ENCODE measurements at regions not wholly inside any gene's neighbourhood (a gene's known extent, or its start where the extent isn't known, plus 50 kb on each side); places are given as distances from the start of the nearest gene placed in this dataset.

DNA sequence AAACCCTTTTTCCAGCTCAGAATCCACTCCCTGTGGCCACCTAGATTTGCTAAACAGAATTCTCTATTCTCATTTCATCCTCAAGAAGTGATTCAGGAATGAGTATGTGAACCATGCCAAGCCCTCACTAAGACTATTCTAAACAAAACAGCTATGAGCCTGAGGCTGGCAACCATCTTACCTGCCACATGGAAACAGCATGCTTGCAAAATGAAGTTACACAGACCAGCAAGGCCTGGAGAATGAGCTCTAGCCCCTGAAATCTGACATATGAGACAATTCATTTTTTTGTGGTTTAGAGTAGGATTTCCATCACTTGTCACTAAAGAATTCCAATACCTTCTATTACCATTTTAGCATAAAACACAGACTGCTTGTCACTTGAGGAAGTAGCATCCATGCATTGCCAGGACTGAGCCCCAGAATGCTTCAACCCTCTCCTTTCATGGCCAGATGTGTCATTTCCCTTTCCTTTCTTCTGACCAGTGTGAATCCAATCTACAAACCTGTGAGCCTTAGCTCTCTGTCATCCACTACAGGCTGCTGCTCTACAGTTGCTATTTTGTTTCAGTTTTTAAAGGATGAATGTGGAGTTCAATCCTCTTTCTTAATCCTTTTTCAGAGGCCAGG is 744.3 kb upstream of the ACVR2A start:
- DNase-seq (no peak), ATAC-seq (ENCODE audit: poor library complexity) (no peak)
- Mint-ChIP-seq H3K9me3 (no peaks in the 10 kb centered on the region), H3K36me3 (ENCODE audit: low read depth) (no peaks in the 10 kb centered on the region), H3K27ac (no peak overlapping the region), H3K27me3 (no peaks in the 10 kb centered on the region), H3K4me3 (no peak overlapping the region), H3K4me1 (ENCODE audit: low read depth) (no peaks in the 10 kb centered on the region)
- CTCF ChIA-PET = no interaction called here
- POLR2A ChIA-PET = no interaction called here
- Histone ChIP-seq H3K27ac (ENCODE audit: low read depth in 1 of 2, low read length in 2 of 2) (no peak overlapping the region), H3K4me3 (ENCODE audit: low read length) (no peak overlapping the region), H3K9me3 (ENCODE audit: control insufficient read depth in 1 of 2, insufficient read depth in 1 of 2, low read length in 2 of 2) (no peaks in the 10 kb centered on the region), H3K4me1 (ENCODE audit: insufficient read depth, low read length) (no peaks in the 10 kb centered on the region), H3K27me3 (ENCODE audit: control insufficient read depth in 1 of 2, insufficient read depth in 2 of 2, low read length in 2 of 2) (no peaks in the 10 kb centered on the region), H3K36me3 (ENCODE audit: insufficient read depth, low read length) (no peaks in the 10 kb centered on the region)
- intact Hi-C loops (cut with DNase I, micrococcal nuclease) = no loop called here
- TF ChIP-seq, protein P1, sequence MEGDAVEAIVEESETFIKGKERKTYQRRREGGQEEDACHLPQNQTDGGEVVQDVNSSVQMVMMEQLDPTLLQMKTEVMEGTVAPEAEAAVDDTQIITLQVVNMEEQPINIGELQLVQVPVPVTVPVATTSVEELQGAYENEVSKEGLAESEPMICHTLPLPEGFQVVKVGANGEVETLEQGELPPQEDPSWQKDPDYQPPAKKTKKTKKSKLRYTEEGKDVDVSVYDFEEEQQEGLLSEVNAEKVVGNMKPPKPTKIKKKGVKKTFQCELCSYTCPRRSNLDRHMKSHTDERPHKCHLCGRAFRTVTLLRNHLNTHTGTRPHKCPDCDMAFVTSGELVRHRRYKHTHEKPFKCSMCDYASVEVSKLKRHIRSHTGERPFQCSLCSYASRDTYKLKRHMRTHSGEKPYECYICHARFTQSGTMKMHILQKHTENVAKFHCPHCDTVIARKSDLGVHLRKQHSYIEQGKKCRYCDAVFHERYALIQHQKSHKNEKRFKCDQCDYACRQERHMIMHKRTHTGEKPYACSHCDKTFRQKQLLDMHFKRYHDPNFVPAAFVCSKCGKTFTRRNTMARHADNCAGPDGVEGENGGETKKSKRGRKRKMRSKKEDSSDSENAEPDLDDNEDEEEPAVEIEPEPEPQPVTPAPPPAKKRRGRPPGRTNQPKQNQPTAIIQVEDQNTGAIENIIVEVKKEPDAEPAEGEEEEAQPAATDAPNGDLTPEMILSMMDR (IDR thresholded peaks at IDR 0.05) = no peak

- H3K27me3 ChIP-seq (ENCODE audit: control insufficient read depth in 1 of 2, insufficient read depth in 2 of 2, low read length in 2 of 2) = no peaks in the 10 kb centered on the region
- ATAC-seq (ENCODE audit: poor library complexity) = no peak
- Mint-ChIP-seq H3K27me3 (no peaks in the 10 kb centered on the region), H3K4me1 (ENCODE audit: low read depth) (no peaks in the 10 kb centered on the region), H3K36me3 (ENCODE audit: low read depth) (no peaks in the 10 kb centered on the region), H3K27ac (no peak overlapping the region), H3K4me3 (no peak overlapping the region), H3K9me3 (no peaks in the 10 kb centered on the region)
- no peak overlapping the region for H3K27ac ChIP-seq (ENCODE audit: low read depth in 1 of 2, low read length in 2 of 2)
- intact Hi-C loops (cut with DNase I, micrococcal nuclease) = no loop called here
- H3K36me3 ChIP-seq (ENCODE audit: insufficient read depth, low read length) = no peaks in the 10 kb centered on the region
- POLR2A ChIA-PET = no interaction called here
- CTCF ChIA-PET = no interaction called here
- no peak overlapping the region for H3K4me3 ChIP-seq (ENCODE audit: low read length)
- no peak for DNase-seq
- no peaks in the 10 kb centered on the region for H3K4me1 ChIP-seq (ENCODE audit: insufficient read depth, low read length)
- H3K9me3 ChIP-seq (ENCODE audit: control insufficient read depth in 1 of 2, insufficient read depth in 1 of 2, low read length in 2 of 2) = no peaks in the 10 kb centered on the region
- TF ChIP-seq, protein P1 (IDR thresholded peaks at IDR 0.05) = no peak
These were observed 745.0 kb upstream of the ACVR2A start for GRCh38 chr2:147099845-147100244.

DNA sequence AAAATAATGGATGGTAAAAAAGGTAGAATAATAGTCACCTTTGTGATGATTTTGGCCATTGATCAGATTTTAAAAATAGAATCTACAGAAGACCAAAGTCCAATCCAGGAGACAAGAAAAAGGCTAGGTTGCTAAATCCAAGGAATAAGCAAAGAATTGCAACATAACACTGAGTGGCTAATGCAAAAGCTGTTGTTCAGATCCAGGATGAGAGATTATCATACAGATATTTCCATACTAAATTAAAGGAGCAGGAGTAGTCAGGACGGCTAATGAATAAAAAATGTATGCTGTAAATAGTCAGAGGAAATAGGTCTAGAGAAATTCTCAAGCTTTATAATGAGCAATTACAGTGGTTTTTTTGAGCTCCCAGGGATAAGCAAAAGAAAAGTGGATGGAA is 745.9 kb upstream of the ACVR2A start:
- CTCF ChIA-PET = no interaction called here
- H3K27me3 ChIP-seq (ENCODE audit: control insufficient read depth in 1 of 2, insufficient read depth in 2 of 2, low read length in 2 of 2) = no peaks in the 10 kb centered on the region
- no peaks in the 10 kb centered on the region for H3K4me1 Mint-ChIP-seq (ENCODE audit: low read depth)
- no peaks in the 10 kb centered on the region for H3K36me3 Mint-ChIP-seq (ENCODE audit: low read depth)
- H3K4me1 ChIP-seq (ENCODE audit: insufficient read depth, low read length) = no peaks in the 10 kb centered on the region
- POLR2A ChIA-PET = no interaction called here
- no peak for ATAC-seq (ENCODE audit: poor library complexity)
- no peaks in the 10 kb centered on the region for H3K9me3 ChIP-seq (ENCODE audit: control insufficient read depth in 1 of 2, insufficient read depth in 1 of 2, low read length in 2 of 2)
- no peak overlapping the region for H3K4me3 Mint-ChIP-seq
- TF ChIP-seq, protein P1 (IDR thresholded peaks at IDR 0.05) = no peak
- H3K27me3 Mint-ChIP-seq = no peaks in the 10 kb centered on the region
- H3K4me3 ChIP-seq (ENCODE audit: low read length) = no peak overlapping the region
- H3K9me3 Mint-ChIP-seq = no peaks in the 10 kb centered on the region
- H3K27ac ChIP-seq (ENCODE audit: low read depth in 1 of 2, low read length in 2 of 2) = no peak overlapping the region
- DNase-seq = no peak
- H3K27ac Mint-ChIP-seq = no peak overlapping the region
- H3K36me3 ChIP-seq (ENCODE audit: insufficient read depth, low read length) = no peaks in the 10 kb centered on the region
- intact Hi-C loops (cut with DNase I, micrococcal nuclease) = no loop called here
